HCT116 (cell line): ENCODE measurements at regions not wholly inside any gene's neighbourhood (a gene's known extent, or its start where the extent isn't known, plus 50 kb on each side); places are given as distances from the start of the nearest gene placed in this dataset.

Experiments
- ATAC-seq: fragments of 200-7000 bp; cut with Tn5 transposase; 2 replicates; pipeline ENCODE4 v1.9.1; 2020; ENCODE audit warnings: mild to moderate bottlenecking, moderate library complexity
- BruUV-seq: library from RNA; stranded (reverse); fragments of 400-500 nt; replicated peaks from 2 replicates; lab custom pipeline; 2021; lab: Mats Ljungman, UMichigan
- CTCF ChIA-PET: fragments of 300-600 bp; sonication (Branson Sonifier 250); formaldehyde crosslinking; loops from one replicate; lab custom pipeline; 2021; ENCODE audit warnings: antibody characterized with exemption; lab: Charles Lee
- POLR2A ChIA-PET: fragments of 300-600, 350-600 bp; sonication (Branson Sonifier 250); formaldehyde crosslinking; loops from one replicate; lab custom pipeline; 2021; ENCODE audit warnings: antibody characterized with exemption; lab: Charles Lee
- RAD21 ChIA-PET, 2 experiments: fragments of 300-600 bp; sonication (Branson Sonifier 250); formaldehyde crosslinking; loops; one replicate each; lab custom pipeline; 2023; ENCODE audit warnings: low total read pairs in 2 of 2; ENCODE audit not compliant: uncharacterized antibody in 2 of 2, unreplicated experiment in 2 of 2, low non-redundant PET in 1 of 2; lab: Charles Lee
- DNase-seq: peaks from one replicate; pipeline ENCODE4 v3.0.0-alpha.2; 2010; ENCODE audit warnings: low read depth, low spot score
- H2AFZ ChIP-seq: fragments of 200-600 bp; shearing (Covaris generic), sonication (generic); 2 replicates; pipeline ENCODE4 v1.6.1; 2017; ENCODE audit warnings: low read depth, mixed run types, mixed read lengths, antibody characterized with exemption, low read length; ENCODE audit not compliant: poor library complexity, severe bottlenecking
- H3K27ac ChIP-seq: 2 replicates; pipeline ENCODE4 v1.5.1; 2012; ENCODE audit warnings: low read depth, low read length
- H3K27me3 ChIP-seq: fragments of 200-600 bp; sonication (generic); 2 replicates; pipeline ENCODE4 v1.6.1; 2016; ENCODE audit warnings: mixed run types, low read length, mixed read lengths; ENCODE audit not compliant: insufficient read depth
- H3K36me3 ChIP-seq, 2 experiments: fragments of 200-500 bp in 1 of 2; fragments of 200-600 bp in 1 of 2; sonication (Bioruptor generic) in 1 of 2; sonication (generic) in 1 of 2; 2 replicates each; pipeline versions ENCODE4 v1.5.1 to v1.6.1; 2014 to 2016; ENCODE audit warnings: low read length in 2 of 2, inconsistent platforms in 1 of 2, mixed read lengths in 1 of 2, mixed run types in 1 of 2; ENCODE audit not compliant: insufficient read depth in 2 of 2, control insufficient read depth in 1 of 2
- H3K4me1 ChIP-seq, 2 experiments: fragments of 200-600 bp in 1 of 2; sonication (generic) in 1 of 2; 2 replicates each; pipeline versions ENCODE4 v1.5.1 to v1.6.1; 2012 to 2017; ENCODE audit warnings: low read length in 2 of 2, inconsistent platforms in 1 of 2, mild to moderate bottlenecking in 1 of 2, mixed read lengths in 1 of 2, mixed run types in 1 of 2, moderate library complexity in 1 of 2; ENCODE audit not compliant: insufficient read depth in 2 of 2, control insufficient read depth in 1 of 2
- H3K4me2 ChIP-seq: fragments of 200-600 bp; sonication (generic); 2 replicates; pipeline ENCODE4 v1.6.1; 2017; ENCODE audit warnings: mixed run types, low read length, mixed read lengths
- H3K4me3 ChIP-seq, 2 experiments: fragments of 200-600 bp in 1 of 2; sonication (generic) in 1 of 2; replicated peaks in 1 of 2; 2 replicates each; pipeline ENCODE4 v1.5.1; 2011 to 2016; ENCODE audit warnings: low read length in 2 of 2, control low read depth in 1 of 2, low read depth in 1 of 2, mild to moderate bottlenecking in 1 of 2, mixed read lengths in 1 of 2, mixed run types in 1 of 2
- H3K79me2 ChIP-seq: fragments of 200-600 bp; sonication (generic); 2 replicates; pipeline ENCODE4 v1.6.1; 2017; ENCODE audit warnings: mild to moderate bottlenecking, mixed run types, low read length, moderate library complexity, mixed read lengths; ENCODE audit not compliant: insufficient read depth
- H3K9ac ChIP-seq: fragments of 200-600 bp; sonication (generic); 2 replicates; pipeline ENCODE4 v1.6.1; 2016; ENCODE audit warnings: low read length, mixed read lengths
- H3K9me2 ChIP-seq: fragments of 200-600 bp; sonication (generic), shearing (Covaris generic); 2 replicates; pipeline ENCODE4 v1.6.1; 2017; ENCODE audit warnings: mixed run types, mild to moderate bottlenecking, moderate library complexity; ENCODE audit not compliant: insufficient read depth
- H3K9me3 ChIP-seq, 2 experiments: fragments of 200-500 bp in 1 of 2; fragments of 200-600 bp in 1 of 2; sonication (Bioruptor generic) in 1 of 2; sonication (generic) in 1 of 2; 2 replicates each; pipeline ENCODE4 v1.6.1; 2014 to 2017; ENCODE audit warnings: low read length in 2 of 2, mixed read lengths in 2 of 2, inconsistent platforms in 1 of 2, low read depth in 1 of 2, mild to moderate bottlenecking in 1 of 2, mixed run types in 1 of 2, moderate library complexity in 1 of 2; ENCODE audit not compliant: control insufficient read depth in 1 of 2, insufficient read depth in 1 of 2
- H4K20me1 ChIP-seq: fragments of 200-600 bp; sonication (generic), shearing (Covaris generic); 2 replicates; pipeline ENCODE4 v1.6.1; 2017; ENCODE audit warnings: mixed run types, mild to moderate bottlenecking, moderate library complexity; ENCODE audit not compliant: insufficient read depth
- ATF3 ChIP-seq: IDR thresholded peaks from 2 replicates; pipeline ENCODE4 v1.6.1; 2012
- CBX3 ChIP-seq: IDR thresholded peaks from 2 replicates; pipeline ENCODE4 v1.6.1; 2012; ENCODE audit warnings: low read depth
- CEBPB ChIP-seq: IDR thresholded peaks from 2 replicates; pipeline ENCODE4 v1.6.1; 2012; ENCODE audit warnings: low read depth
- CTCF ChIP-seq, 3 experiments: fragments of 200-600 bp in 1 of 3; sonication (generic) in 1 of 3; IDR thresholded peaks in 2 of 3; conservative IDR thresholded peaks in 1 of 3; 2 replicates each; pipeline ENCODE4 v1.5.1; 2012 to 2017; ENCODE audit warnings: low read depth in 2 of 3, low read length in 2 of 3, antibody characterized with exemption in 1 of 3, borderline replicate concordance in 1 of 3, control low read depth in 1 of 3, mild to moderate bottlenecking in 1 of 3, mixed read lengths in 1 of 3, mixed run types in 1 of 3, moderate library complexity in 1 of 3; ENCODE audit not compliant: insufficient read depth in 1 of 3
- EGR1 ChIP-seq: IDR thresholded peaks from 2 replicates; pipeline ENCODE4 v1.6.1; 2012; ENCODE audit warnings: low read depth
- ELF1 ChIP-seq: IDR thresholded peaks from 2 replicates; pipeline ENCODE4 v1.6.1; 2012; ENCODE audit warnings: low read depth, borderline replicate concordance
- EZH2 ChIP-seq: fragments of 200-600 bp; sonication (generic); IDR thresholded peaks from 2 replicates; pipeline ENCODE4 v1.6.1; 2017; ENCODE audit warnings: antibody characterized with exemption, mixed run types
- EZH2phosphoT487 ChIP-seq: fragments of 200-600 bp; IDR thresholded peaks from 2 replicates; pipeline ENCODE4 v1.6.1; 2018; ENCODE audit warnings: antibody characterized with exemption, borderline replicate concordance
- FOSL1 ChIP-seq: IDR thresholded peaks from 2 replicates; pipeline ENCODE4 v1.6.1; 2012; ENCODE audit warnings: low read depth
- JUND ChIP-seq: IDR thresholded peaks from 2 replicates; pipeline ENCODE4 v1.6.1; 2012
- MAX ChIP-seq: IDR thresholded peaks from 2 replicates; pipeline ENCODE4 v1.6.1; 2012
- POLR2A ChIP-seq: IDR thresholded peaks from 2 replicates; pipeline ENCODE4 v1.7.0; 2011; ENCODE audit warnings: borderline replicate concordance; ENCODE audit not compliant: insufficient read depth, insufficient read length; ENCODE audit errors: extremely low read depth
- POLR2AphosphoS5 ChIP-seq: IDR thresholded peaks from 2 replicates; pipeline ENCODE4 v1.6.1; 2011; ENCODE audit warnings: mild to moderate bottlenecking, low read depth, low read length, moderate library complexity
- SP1 ChIP-seq: IDR thresholded peaks from 2 replicates; pipeline ENCODE4 v1.6.1; 2012; ENCODE audit warnings: low read depth
- TCF7L2 ChIP-seq: IDR thresholded peaks from 2 replicates; pipeline ENCODE4 v1.7.0; 2011; ENCODE audit warnings: borderline replicate concordance, inconsistent platforms; ENCODE audit not compliant: insufficient read depth, insufficient read length; ENCODE audit errors: extremely low read depth
- YY1 ChIP-seq: IDR thresholded peaks from 2 replicates; pipeline ENCODE4 v1.6.1; 2011; ENCODE audit warnings: low read length, low read depth, moderate library complexity, mild to moderate bottlenecking; ENCODE audit not compliant: insufficient replicate concordance; ENCODE audit errors: extremely low read depth
- ZBTB33 ChIP-seq: IDR thresholded peaks from 2 replicates; pipeline ENCODE4 v1.6.1; 2011; ENCODE audit warnings: mild to moderate bottlenecking, low read length, moderate library complexity; ENCODE audit not compliant: insufficient replicate concordance; ENCODE audit errors: extremely low read depth
- ZFX ChIP-seq: fragments of 450-650 bp; IDR thresholded peaks from 2 replicates; pipeline ENCODE4 v1.6.1; 2017
- intact Hi-C: fragments of 100-400 bp; cut with micrococcal nuclease; formaldehyde crosslinking; loops from 2 replicates; pipeline ENCODE4 v1.10.0; 2022

- peaks cover 25% of the 10 kb centered on the region for H3K27me3 ChIP-seq
- no peak overlapping the region for H2AFZ ChIP-seq
- H3K79me2 ChIP-seq = no peaks in the 10 kb centered on the region
- H3K9ac ChIP-seq = no peak overlapping the region
- no peaks in the 10 kb centered on the region for H4K20me1 ChIP-seq
- RAD21 ChIA-PET = no interaction called here
- DNase-seq = no peak
- CTCF ChIA-PET = no interaction called here
- H3K9me3 ChIP-seq = no peaks in the 10 kb centered on the region
- H3K4me1 ChIP-seq = no peaks in the 10 kb centered on the region
- no peaks in the 10 kb centered on the region for H3K36me3 ChIP-seq
- H3K4me2 ChIP-seq = no peak overlapping the region
- H3K4me3 ChIP-seq = no peak overlapping the region
- intact Hi-C loops = no loop called here
- no peaks in the 10 kb centered on the region for H3K9me2 ChIP-seq
- POLR2A ChIA-PET = no interaction called here
- no TSS peak for BruUV-seq
- H3K27ac ChIP-seq = no peak overlapping the region
- no peak for ATAC-seq
- TF ChIP-seq SP1 (no peak), EGR1 (no peak), ZFX (no peak), ZBTB33 (no peak), CEBPB (no peak), JUND (no peak), CBX3 (no peak), ELF1 (no peak), MAX (no peak), POLR2AphosphoS5 (no peak), TCF7L2 (no peak), FOSL1 (no peak), EZH2 (no peak), ATF3 (no peak), POLR2A (no peak), EZH2phosphoT487 (no peak), CTCF (IDR thresholded peaks at IDR 0.05 in 2 of 3, conservative IDR thresholded peaks at IDR 0.05 in 1 of 3; ENCODE audit: borderline replicate concordance in 1 of 3, insufficient read depth in 1 of 3, low read depth in 2 of 3, low read length in 2 of 3) (no peak), YY1 (no peak)
These were observed 158.8 kb downstream of the NHLRC3 start for GRCh38 chr13:39196965-39197646.
